ENCODE measurements at regions not wholly inside any gene's neighbourhood (a gene's known extent, or its start where the extent isn't known, plus 50 kb on each side); places are given as distances from the start of the nearest gene placed in this dataset.

DNA sequence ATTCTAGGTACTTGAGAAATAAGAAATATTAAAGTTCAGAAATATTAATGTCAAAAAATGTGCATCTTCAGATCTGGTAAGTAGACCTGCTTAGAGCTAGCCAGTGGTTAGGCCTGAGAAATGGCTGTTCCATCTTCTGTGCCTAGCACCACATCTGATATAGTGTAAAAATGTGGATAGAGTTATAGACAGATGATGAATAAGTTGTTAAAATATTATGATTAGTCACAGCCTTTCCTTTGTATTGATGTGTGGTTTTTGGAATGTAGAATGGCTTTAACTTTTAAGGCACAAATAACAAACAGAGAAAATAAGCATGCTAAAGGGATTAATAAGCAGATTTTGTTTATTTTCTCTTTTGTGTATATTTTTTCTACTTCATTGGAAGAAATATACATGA lies 133.5 kb upstream of the NUDT6 start:
- Histone ChIP-seq H3K79me2 (ENCODE audit: control insufficient read depth, low read length) (no peaks in the 10 kb centered on the region), H3K9me3 (ENCODE audit: control insufficient read depth, insufficient read depth, low read length) (peaks cover 7% of the 10 kb centered on the region; the same call in 1 of the 2 replicates), H3K4me3 (ENCODE audit: low read length) (no peak overlapping the region), H3K36me3 (ENCODE audit: control insufficient read depth, low read length) (no peaks in the 10 kb centered on the region), H4K20me1 (ENCODE audit: control insufficient read depth, insufficient read depth, low read depth, low read length) (no peaks in the 10 kb centered on the region), H3K4me1 (ENCODE audit: control insufficient read depth, low read length) (no peaks in the 10 kb centered on the region), H3K4me2 (ENCODE audit: low read length) (no peak overlapping the region), H3F3A (ENCODE audit: control insufficient read depth, insufficient read depth) (no peaks in the 10 kb centered on the region), H3K27ac (ENCODE audit: low read depth, low read length) (no peak overlapping the region), H3K27me3 (ENCODE audit: control insufficient read depth, low read length) (no peaks in the 10 kb centered on the region), H3K9me2 (replicated peaks; ENCODE audit: control insufficient read depth, low read length) (no peaks in the 10 kb centered on the region)
- TF ChIP-seq EZH2phosphoT487 (IDR thresholded peaks at IDR 0.05; ENCODE audit: borderline replicate concordance, low read length), result no peak
- TF ChIP-seq, protein P1, sequence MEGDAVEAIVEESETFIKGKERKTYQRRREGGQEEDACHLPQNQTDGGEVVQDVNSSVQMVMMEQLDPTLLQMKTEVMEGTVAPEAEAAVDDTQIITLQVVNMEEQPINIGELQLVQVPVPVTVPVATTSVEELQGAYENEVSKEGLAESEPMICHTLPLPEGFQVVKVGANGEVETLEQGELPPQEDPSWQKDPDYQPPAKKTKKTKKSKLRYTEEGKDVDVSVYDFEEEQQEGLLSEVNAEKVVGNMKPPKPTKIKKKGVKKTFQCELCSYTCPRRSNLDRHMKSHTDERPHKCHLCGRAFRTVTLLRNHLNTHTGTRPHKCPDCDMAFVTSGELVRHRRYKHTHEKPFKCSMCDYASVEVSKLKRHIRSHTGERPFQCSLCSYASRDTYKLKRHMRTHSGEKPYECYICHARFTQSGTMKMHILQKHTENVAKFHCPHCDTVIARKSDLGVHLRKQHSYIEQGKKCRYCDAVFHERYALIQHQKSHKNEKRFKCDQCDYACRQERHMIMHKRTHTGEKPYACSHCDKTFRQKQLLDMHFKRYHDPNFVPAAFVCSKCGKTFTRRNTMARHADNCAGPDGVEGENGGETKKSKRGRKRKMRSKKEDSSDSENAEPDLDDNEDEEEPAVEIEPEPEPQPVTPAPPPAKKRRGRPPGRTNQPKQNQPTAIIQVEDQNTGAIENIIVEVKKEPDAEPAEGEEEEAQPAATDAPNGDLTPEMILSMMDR (IDR thresholded peaks at IDR 0.05; ENCODE audit: low read depth, low read length, poor library complexity, severe bottlenecking), result no peak

DNA sequence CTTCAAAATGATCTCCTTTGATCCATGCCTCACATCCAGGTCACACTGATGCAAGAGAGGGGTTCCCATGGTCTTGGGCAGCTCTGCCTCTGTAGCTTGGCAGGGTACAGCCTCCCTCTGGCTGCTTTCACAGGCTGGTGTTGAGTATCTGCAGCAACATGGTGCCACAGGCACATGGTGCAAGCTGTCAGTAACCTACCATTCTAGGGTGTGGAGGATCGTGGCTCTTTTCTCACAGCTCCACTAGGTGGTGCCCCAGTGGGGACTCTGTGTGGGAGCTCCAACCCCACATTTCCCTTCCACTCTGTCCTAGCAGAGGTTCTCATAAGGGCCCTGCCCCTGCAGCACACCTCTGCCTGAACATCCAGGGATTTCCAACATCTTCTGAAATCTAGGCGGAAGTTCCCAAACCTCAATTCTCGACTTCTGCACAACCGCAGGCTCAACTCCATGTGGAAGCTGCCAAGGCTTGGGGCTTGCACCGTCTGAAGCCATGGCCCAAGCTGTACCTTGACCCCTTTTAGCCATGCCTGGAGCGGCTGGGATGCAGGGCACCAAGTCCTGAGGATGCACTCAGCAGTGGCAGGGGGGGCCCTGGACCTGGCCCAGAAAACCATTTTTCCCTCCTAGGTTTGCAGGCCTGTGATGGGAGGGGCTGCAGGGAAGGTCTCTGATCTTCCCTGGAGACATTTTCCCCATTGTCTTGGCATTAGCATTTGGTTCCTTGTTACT lies 137.8 kb upstream of the NUDT6 start:
- Histone ChIP-seq H4K20me1 (ENCODE audit: control insufficient read depth, insufficient read depth, low read depth, low read length) (no peaks in the 10 kb centered on the region), H3K27ac (ENCODE audit: low read depth, low read length) (no peak overlapping the region), H3K9me2 (replicated peaks; ENCODE audit: control insufficient read depth, low read length) (no peaks in the 10 kb centered on the region), H3K9me3 (ENCODE audit: control insufficient read depth, insufficient read depth, low read length) (no peaks in the 10 kb centered on the region), H3K79me2 (ENCODE audit: control insufficient read depth, low read length) (no peaks in the 10 kb centered on the region), H3K4me3 (ENCODE audit: low read length) (no peak overlapping the region), H3K27me3 (ENCODE audit: control insufficient read depth, low read length) (no peaks in the 10 kb centered on the region), H3K4me2 (ENCODE audit: low read length) (no peak overlapping the region), H3K36me3 (ENCODE audit: control insufficient read depth, low read length) (no peaks in the 10 kb centered on the region), H3F3A (ENCODE audit: control insufficient read depth, insufficient read depth) (no peaks in the 10 kb centered on the region), H3K4me1 (ENCODE audit: control insufficient read depth, low read length) (no peaks in the 10 kb centered on the region)
- no peak for TF ChIP-seq EZH2phosphoT487 (IDR thresholded peaks at IDR 0.05; ENCODE audit: borderline replicate concordance, low read length)
- TF ChIP-seq, protein P1 (IDR thresholded peaks at IDR 0.05; ENCODE audit: low read depth, low read length, poor library complexity, severe bottlenecking), result peak; percentile 11

DNA sequence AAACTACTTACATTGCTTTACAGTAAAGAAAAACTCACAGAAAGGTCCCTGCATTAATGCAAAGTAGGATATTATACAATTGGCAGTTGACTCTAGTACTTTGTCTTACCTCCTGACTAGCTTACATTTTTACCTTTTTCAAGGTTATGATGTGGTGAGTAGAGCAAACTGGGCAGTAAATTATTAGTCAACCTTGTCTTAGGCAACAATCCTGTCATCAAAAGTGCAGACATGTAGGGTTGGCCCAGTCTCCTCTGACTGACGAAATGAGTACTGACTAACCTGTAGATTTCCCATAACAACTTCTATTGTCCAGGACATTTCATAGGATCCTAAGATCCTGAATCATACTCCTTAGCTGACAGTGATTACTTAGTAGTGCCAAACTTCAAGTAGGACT lies 142.0 kb upstream of the NUDT6 start:
- no peak overlapping the region for H3K27ac ChIP-seq (ENCODE audit: low read depth, low read length)
- no peaks in the 10 kb centered on the region for H3K9me3 ChIP-seq (ENCODE audit: control insufficient read depth, insufficient read depth, low read length)
- no peak overlapping the region for H3K4me3 ChIP-seq (ENCODE audit: low read length)
- H3K27me3 ChIP-seq (ENCODE audit: control insufficient read depth, low read length), result no peaks in the 10 kb centered on the region
- H3K9me2 ChIP-seq (replicated peaks; ENCODE audit: control insufficient read depth, low read length), result no peaks in the 10 kb centered on the region
- H4K20me1 ChIP-seq (ENCODE audit: control insufficient read depth, insufficient read depth, low read depth, low read length), result no peaks in the 10 kb centered on the region
- no peaks in the 10 kb centered on the region for H3F3A ChIP-seq (ENCODE audit: control insufficient read depth, insufficient read depth)
- no peaks in the 10 kb centered on the region for H3K36me3 ChIP-seq (ENCODE audit: control insufficient read depth, low read length)
- TF ChIP-seq, protein P1 (IDR thresholded peaks at IDR 0.05; ENCODE audit: low read depth, low read length, poor library complexity, severe bottlenecking), result no peak
- no peak for TF ChIP-seq EZH2phosphoT487 (IDR thresholded peaks at IDR 0.05; ENCODE audit: borderline replicate concordance, low read length)
- H3K4me2 ChIP-seq (ENCODE audit: low read length), result no peak overlapping the region
- H3K4me1 ChIP-seq (ENCODE audit: control insufficient read depth, low read length), result no peaks in the 10 kb centered on the region
- no peaks in the 10 kb centered on the region for H3K79me2 ChIP-seq (ENCODE audit: control insufficient read depth, low read length)
